Sigmoid colon (tissue), 4 donors: ENCODE measurements at regions not wholly inside any gene's neighbourhood (a gene's known extent, or its start where the extent isn't known, plus 50 kb on each side); places are given as distances from the start of the nearest gene placed in this dataset.

Experiments
- CTCF ChIP-seq, 4 experiments: fragments of 450-650 bp in 3 of 4; fragments of 200-600 bp in 1 of 4; IDR thresholded peaks; one replicate each; pipeline ENCODE4 v1.5.1; 2016 to 2019; ENCODE audit warnings: antibody characterized with exemption in 4 of 4, mild to moderate bottlenecking in 3 of 4, moderate library complexity in 2 of 4
- POLR2A ChIP-seq, 2 donors: fragments of 450-650 bp; IDR thresholded peaks; one replicate each; pipeline ENCODE4 v1.6.1; 2016; ENCODE audit warnings: antibody characterized with exemption in 2 of 2, mild to moderate bottlenecking in 2 of 2, moderate library complexity in 2 of 2
- POLR2AphosphoS5 ChIP-seq, 4 donors: sonication (generic); formaldehyde crosslinking; IDR thresholded peaks; one replicate each; pipeline ENCODE4 v1.6.1; 2017; ENCODE audit warnings: antibody characterized with exemption in 4 of 4

GRCh38 chr4:57580710-57581599 is 470.8 kb upstream of the IGFBP7 start:
- TF ChIP-seq CTCF (IDR thresholded peaks at IDR 0.05) (no peak), POLR2AphosphoS5 (IDR thresholded peaks at IDR 0.05) (no peak), POLR2A (IDR thresholded peaks at IDR 0.05) (no peak)
